Esophagus squamous epithelium (tissue), 5 donors: ENCODE measurements at regions not wholly inside any gene's neighbourhood (a gene's known extent, or its start where the extent isn't known, plus 50 kb on each side); places are given as distances from the start of the nearest gene placed in this dataset.

ENCODE experiments used
- DNase-seq: peaks from one replicate; lab custom pipeline; 2025; lab: John Stamatoyannopoulos, UW
- H3K27ac ChIP-seq, 4 donors: fragments of 200-600 bp; sonication (generic); one replicate each; pipeline ENCODE4 v1.5.1; 2016 to 2019; ENCODE audit warnings: mild to moderate bottlenecking in 1 of 4
- H3K27me3 ChIP-seq, 4 donors: fragments of 200-600 bp; sonication (generic); 1 replicate in 3 of 4; 2 replicates in 1 of 4; pipeline versions ENCODE4 v1.5.1 to v1.6.0; 2017 to 2021; ENCODE audit warnings: antibody characterized with exemption in 1 of 4
- H3K36me3 ChIP-seq, 3 donors: fragments of 200-600 bp; sonication (generic); one replicate each; pipeline ENCODE4 v1.5.1; 2016 to 2019
- H3K4me1 ChIP-seq, 3 donors: fragments of 200-600 bp; sonication (generic); one replicate each; pipeline ENCODE4 v1.5.1; 2017 to 2019
- H3K4me3 ChIP-seq, 4 donors: fragments of 200-600 bp; sonication (generic); 1 replicate in 3 of 4; 2 replicates in 1 of 4; pipeline ENCODE4 v1.5.1; 2016 to 2019; ENCODE audit warnings: mild to moderate bottlenecking in 2 of 4, moderate library complexity in 1 of 4
- H3K9me3 ChIP-seq, 3 donors: fragments of 200-600 bp; sonication (generic); one replicate each; pipeline ENCODE4 v1.5.1; 2016 to 2019
- CTCF ChIP-seq, 6 experiments: fragments of 450-650 bp in 4 of 6; fragments of 200-600 bp in 2 of 6; sonication (generic) in 2 of 6; IDR thresholded peaks; one replicate each; pipeline ENCODE4 v1.5.1; 2016 to 2019; ENCODE audit warnings: antibody characterized with exemption in 6 of 6, mild to moderate bottlenecking in 4 of 6, moderate library complexity in 4 of 6
- POLR2A ChIP-seq, 4 donors: fragments of 450-650 bp; IDR thresholded peaks; one replicate each; pipeline ENCODE4 v1.6.1; 2017; ENCODE audit warnings: antibody characterized with exemption in 4 of 4, mild to moderate bottlenecking in 4 of 4, moderate library complexity in 3 of 4
- WGBS, 2 donors: methylation state at CpG; one replicate each; pipeline ENCODE4 v1.1.5; 2018; 5-methylcytosine and 5-hydroxymethylcytosine counted together
- intact Hi-C: fragments of 100-400 bp; cut with DNase I; formaldehyde crosslinking; loops from one replicate; pipeline ENCODE4 v1.15.0; 2022
- donor health status: DM: yes; HTN: yes; CAD: no.

DNA sequence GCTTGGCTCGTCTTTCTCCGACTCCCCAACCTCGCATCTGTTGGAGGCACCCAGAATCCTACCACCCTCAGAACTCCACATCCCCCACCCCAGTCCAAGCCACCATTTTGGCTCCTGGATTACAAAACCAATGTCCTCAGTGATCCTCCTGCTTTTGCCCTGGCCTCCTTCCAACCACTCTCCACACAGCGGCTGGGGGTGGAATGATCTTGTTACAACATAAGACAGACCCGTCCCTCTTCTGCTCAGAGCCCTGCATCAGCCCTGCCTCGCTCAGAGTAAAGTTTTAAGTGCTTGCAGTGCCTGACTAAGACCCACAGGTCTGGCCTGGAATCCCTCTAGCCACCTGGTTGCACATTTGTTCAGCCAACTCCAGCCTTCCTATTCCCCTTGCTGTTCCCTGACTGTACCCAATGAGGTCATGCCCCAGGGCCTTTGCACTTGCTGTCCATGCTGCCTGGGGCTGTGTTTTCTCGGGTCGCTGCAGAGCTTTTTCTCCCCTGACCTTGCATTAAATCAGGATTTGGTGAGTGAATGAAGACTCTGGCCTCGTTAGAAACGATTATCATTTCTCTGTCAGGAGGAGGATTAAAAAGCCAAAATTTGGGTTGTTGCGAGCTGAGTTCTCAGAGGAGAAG is 67.3 kb downstream of the IGF2 start:
- peaks cover 0 to 92% (median 0%) of the 10 kb centered on the region in 4 donors for H3K27me3 ChIP-seq
- no peaks in the 10 kb centered on the region for H3K9me3 ChIP-seq
- no peaks in the 10 kb centered on the region for H3K36me3 ChIP-seq
- TF ChIP-seq CTCF (IDR thresholded peaks at IDR 0.05) (no peak), POLR2A (IDR thresholded peaks at IDR 0.05) (no peak)
- 69 to 72% methylated on average over 6 to 7 of the region's 11 CpGs for WGBS, 2 donors
- peaks cover 0 to 4% (median 0%) of the 10 kb centered on the region in 3 donors for H3K4me1 ChIP-seq
- intact Hi-C loops: no loop called here
- no peak overlapping the region for H3K4me3 ChIP-seq
- no peak overlapping the region for H3K27ac ChIP-seq
- no peak for DNase-seq
